GM21515 (cell line): ENCODE measurements at regions not wholly inside any gene's neighbourhood (a gene's known extent, or its start where the extent isn't known, plus 50 kb on each side); places are given as distances from the start of the nearest gene placed in this dataset.
"Not testable (repeated sequence)": the region's sequence is repeated elsewhere in the genome, so short reads cannot be mapped to it uniquely, and the experiment has no call there.

ENCODE experiments used
- ATAC-seq: cut with Tn5 transposase; IDR thresholded peaks from one replicate; pipeline ENCODE4 v1.9.1; 2021; ENCODE audit not compliant: unreplicated experiment

DNA sequence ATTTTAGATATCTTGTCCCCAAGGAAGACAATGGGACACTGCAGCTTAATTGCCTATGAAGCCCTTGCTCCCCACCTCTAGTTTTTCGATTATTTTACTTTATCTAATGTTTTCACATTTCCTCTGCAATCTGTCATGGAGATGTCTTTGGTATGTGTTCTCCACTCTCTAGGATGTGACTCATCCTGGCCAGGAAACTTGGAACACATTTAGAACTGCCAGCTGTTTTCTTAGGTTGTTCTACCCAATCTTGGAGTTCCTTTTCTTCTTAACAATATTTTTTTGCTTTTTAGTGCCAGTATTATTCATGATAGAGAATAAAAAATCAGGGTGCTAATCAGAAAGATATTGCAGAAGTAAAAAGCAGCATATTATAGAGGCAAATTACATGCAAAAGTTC is 101.7 kb upstream of the CLEC14A start:
- ATAC-seq = no peak

DNA sequence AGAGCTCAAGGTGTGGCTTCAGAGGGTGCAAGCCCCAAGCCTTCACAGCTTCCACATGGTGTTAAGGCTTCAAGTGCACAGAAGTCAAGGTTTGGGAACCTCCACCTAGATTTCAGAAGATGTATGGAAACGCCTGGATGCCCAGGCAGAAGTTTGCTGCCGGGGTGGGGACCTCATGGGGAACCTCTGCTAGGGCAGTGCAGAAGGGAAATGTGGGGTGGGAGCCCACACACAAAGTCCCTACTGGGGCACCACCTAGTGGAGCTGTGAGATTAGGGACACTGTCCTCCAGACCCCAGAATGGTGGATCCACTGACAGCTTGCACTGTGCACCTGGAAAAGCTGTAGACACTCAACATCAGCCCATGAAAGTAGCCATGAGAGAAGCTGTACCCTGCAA is 99.6 kb upstream of the CLEC14A start:
- not testable (repeated sequence) for ATAC-seq

DNA sequence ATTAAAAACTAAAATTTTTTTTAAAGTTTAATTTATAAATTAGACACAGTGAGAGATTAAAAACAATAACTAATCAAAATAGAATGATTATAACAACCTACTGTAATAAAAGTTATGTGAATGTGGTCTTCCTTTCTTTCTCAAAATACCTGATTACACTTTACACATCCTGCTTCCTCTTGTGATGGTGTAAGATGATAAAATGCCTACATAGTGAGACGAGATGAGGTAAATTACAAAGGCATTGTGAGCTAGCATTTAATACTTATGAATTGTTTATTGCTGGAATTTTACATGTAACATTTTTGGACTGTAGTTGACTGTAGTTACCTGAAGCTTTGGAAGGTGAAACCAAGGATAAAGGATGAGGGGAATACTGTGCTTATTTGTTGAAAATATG is 94.2 kb upstream of the CLEC14A start:
- ATAC-seq = no peak

DNA sequence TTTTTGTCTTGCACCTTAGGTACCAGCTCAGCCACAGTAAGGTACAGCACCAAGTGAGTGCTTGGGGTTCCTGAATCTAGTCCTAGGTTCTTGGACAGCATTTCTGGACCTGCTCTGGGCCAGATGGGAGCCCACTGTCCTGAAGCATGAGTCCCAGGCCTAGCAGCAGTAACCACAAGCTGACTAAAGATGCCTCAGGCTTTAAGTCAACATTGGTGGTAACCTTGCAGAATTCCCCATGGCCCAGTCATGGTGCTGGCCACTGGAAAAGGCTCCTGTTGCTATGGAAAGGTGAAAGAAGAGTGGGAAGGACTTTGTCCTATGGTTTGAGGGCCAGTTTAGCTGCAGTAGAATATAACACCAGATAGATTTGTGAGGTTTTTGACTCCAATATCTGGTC is 86.9 kb upstream of the CLEC14A start:
- no peak for ATAC-seq

DNA sequence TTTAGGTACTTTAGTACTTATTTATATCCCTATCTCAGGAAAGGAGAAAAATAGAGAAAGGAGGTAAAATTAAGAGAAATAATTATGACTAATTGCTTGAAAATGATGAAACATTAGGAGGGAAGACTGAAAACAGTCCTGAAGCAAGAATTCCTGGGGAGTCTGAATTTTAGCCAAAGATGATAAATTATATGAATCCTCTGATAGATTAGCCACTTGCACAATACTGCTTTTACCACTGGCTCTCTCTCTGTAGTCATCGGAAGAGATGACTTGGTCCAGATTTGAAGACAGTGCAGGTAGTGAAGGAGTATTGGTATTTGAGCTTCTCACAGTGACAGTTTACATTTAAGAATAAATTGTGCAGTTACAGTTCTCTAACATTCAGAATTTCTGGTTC is 83.8 kb upstream of the CLEC14A start:
- no peak for ATAC-seq

DNA sequence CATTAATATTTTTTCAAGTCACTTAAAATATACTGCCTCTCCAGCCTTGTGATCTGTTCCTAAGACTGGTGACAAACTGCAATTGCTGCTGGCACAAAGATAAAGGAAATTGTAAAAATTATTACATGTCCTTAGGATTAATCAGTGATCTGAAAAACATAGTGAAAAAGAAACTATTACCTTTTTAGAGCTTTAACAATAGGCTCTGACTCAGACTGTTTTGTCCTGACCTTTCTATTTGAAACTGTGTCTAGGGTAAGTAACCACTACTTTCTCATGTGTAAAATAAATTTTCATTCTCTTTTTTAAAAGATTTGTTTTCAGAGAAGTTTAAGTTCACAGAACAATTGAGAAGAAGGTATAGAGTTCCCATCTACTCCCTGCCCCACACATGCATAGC is 80.4 kb upstream of the CLEC14A start:
- ATAC-seq = no peak

DNA sequence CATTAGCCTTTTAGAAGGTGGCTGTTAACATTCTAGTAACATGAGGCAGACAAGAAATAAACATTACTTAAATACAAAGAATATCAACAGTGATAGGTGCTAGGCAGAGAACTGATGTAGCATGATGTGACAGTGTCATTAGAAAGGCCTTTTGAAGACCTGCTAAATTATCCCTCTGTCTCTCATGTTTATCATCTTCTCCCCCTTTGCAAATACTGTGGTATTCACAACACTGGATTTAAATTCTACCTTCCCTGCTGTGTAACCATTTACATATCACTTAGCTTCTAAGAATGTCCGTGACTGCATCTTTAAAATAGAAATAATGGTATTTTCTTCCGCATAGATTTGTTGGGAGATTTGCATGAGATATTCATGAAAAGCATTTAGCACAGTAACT is 74.4 kb upstream of the CLEC14A start:
- no peak for ATAC-seq

DNA sequence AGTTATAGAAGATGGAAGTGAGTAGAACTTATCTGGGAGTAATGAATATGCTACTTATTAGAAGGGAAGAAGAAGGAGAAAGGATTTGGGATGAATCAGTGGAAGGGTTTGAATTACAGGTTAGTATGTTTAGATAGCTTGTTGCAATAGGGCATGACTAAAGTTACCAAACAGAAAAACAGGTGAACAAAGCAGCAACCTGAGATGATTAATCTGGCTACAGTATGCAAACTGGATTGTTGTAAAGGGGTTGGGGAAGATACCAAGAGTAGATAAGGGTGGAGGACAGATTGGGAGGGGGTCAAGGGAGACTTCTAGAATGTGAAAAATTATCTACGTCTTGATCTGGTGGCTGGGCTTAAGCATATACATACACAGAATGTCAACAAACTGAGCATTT is 73.4 kb upstream of the CLEC14A start:
- ATAC-seq = no peak

DNA sequence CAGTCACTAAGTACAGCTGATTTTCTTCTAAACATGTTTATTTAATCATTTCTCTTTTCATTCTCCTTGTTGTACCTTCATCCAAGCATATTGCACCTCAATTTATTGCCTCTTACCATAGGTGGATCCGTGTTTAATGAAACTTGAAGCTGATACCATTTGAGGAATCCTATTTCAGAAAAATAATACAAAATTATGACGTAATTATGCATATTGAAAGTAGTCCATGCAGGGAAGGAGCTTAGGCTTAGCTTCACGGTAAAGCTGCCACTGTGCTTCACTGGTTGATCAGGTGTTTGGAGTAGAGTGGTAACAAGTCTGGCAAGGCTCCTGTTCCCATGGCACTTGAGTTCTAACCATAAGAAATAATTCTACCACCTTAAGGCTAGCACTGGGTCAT is 61.0 kb upstream of the CLEC14A start:
- ATAC-seq = no peak

DNA sequence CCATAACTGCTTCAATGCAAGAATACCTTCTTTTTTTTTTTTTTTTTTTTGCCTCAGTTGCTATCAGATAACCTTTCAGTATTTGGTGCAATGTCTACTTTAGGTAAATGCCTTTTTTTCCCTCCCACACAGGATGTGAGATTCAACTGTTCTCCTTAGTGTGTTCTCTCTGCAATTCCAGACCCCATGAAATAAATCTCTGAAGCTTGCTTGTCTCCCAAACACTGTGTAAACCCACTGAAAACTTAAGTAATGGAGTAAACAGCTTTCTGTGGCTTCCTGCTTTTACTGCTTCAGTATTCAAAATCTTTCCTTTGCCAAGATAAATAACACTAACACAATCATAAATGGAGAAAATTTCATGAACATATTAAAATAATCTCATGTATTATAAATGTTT is 55.8 kb upstream of the CLEC14A start:
- ATAC-seq = no peak

DNA sequence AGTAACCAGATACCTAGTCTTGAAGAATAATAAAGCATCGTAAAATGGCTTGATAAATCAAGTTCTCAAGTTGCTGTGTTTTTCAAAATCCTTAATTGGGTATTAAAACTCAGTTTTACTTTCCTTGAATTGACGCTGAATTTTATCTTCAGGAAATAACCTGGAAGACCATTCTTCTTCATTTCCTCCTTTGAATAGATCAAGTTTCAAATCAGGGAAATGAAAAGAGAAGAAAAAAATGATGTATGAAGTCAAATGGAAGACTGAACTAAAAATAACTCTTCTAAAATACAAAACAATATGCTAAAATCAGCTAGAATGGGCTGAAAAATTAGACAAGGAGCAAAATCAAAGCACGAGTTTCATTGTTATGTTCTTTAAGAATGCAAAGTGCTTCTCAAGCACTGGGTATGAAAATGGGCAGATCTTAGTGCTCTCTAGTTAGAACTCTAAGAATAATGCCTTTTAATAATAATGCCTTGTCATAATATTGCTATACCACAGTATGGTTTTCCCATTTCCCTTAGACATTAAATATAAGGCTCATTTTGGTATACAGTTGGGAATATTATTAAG is 54.6 kb upstream of the CLEC14A start:
- no peak for ATAC-seq

DNA sequence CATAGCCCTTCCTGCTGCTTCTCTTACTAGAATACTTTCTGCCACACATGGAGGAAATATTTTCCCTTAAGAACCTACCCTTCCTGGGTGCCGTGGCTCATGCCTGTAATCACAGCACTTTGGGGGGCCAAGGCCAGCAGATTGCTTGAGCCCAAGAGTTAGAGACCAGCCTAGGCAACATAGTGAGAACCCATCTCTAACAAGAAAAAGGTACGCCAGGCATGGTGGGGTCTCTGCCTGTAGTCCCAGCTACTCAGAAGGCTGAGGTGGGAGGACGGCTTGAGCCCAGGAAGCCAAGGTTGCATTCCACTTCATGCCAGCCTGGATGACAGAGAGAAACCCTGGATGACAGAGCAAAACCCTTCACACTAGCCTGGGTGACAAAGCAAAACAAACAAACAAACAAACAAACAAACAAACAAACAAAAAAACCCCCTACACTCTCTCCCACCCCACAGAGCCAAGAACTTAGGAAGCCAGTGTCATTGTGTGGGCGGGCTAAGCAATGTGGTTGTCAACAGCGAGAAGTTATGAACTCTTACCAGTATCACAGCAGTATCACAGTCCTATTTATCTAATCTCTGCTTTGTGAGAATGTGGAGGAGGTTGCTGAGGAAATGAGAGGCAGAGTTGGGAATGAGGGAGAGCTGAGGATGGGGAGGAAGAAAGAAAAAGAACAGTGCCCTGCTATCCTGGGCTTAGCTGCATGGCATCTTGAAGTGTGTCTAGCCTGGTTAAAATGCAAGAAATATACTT is 53.8 kb upstream of the CLEC14A start:
- ATAC-seq = no peak
